Muscle of leg (tissue), 3 donors: ENCODE measurements at regions not wholly inside any gene's neighbourhood (a gene's known extent, or its start where the extent isn't known, plus 50 kb on each side); places are given as distances from the start of the nearest gene placed in this dataset.

Source experiments
- DNase-seq: peaks from one replicate; pipeline ENCODE4 v3.0.0; 2013
- H3K27ac ChIP-seq: one replicate; pipeline ENCODE4 v1.5.1; 2013; ENCODE audit warnings: mild to moderate bottlenecking, low read length, control low read depth
- H3K27me3 ChIP-seq: one replicate; pipeline ENCODE4 v1.6.1; 2013; ENCODE audit warnings: low read length; ENCODE audit not compliant: control insufficient read depth, insufficient read depth
- H3K36me3 ChIP-seq: one replicate; pipeline ENCODE4 v1.6.1; 2013; ENCODE audit warnings: low read length; ENCODE audit not compliant: control insufficient read depth, insufficient read depth
- H3K4me1 ChIP-seq: one replicate; pipeline ENCODE4 v1.6.1; 2013; ENCODE audit warnings: low read length; ENCODE audit not compliant: control insufficient read depth, insufficient read depth
- H3K4me3 ChIP-seq: one replicate; pipeline ENCODE4 v1.5.1; 2013; ENCODE audit warnings: low read length, control low read depth
- H3K9me3 ChIP-seq: replicated peaks from 2 replicates; pipeline ENCODE4 v1.6.1; 2013; ENCODE audit warnings: low read depth, low read length; ENCODE audit not compliant: control insufficient read depth
- WGBS: methylation state at CpG from one replicate; pipeline ENCODE4 v1.1.5; 2013; ENCODE audit warnings: missing lambda C conversion rate; ENCODE audit not compliant: insufficient coverage; 5-methylcytosine and 5-hydroxymethylcytosine counted together

DNA sequence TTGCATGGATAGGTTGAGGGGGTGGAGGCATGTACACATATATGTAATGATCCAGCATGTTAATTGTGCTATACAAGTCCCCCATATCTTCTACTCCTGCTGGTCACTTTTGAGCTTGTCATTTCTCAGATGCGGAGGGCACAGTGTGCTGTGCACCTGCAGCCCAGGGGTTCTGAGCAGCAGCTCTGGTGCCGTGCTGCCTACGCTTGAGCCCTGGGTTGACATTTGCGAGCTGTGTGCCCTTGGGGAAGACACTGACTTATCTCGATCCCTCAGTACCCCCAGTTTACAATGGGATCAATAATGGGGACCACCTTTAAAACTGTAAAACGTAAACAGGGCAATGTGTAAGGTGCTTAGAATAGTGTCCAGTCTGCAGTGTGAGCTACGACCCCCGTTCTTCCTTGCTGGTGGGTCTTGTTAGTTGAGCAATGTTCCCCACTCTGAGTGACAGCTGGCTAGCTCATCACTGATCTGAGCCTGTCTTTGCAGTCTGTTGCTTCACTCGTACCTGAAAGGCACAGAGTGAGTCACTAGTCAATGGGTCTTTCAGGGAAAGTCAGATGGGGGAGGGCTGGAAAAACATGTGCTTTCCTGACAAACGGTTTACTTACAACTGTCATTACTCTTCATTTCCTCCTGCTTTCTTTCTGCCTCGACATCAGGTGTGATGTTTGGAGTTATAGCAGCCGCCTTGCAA, 91.7 kb downstream of the SLC2A10 start:
- Histone ChIP-seq H3K27ac (no peak overlapping the region), H3K4me1 (peaks cover 5% of the 10 kb centered on the region), H3K36me3 (no peaks in the 10 kb centered on the region), H3K9me3 (peaks cover 2% of the 10 kb centered on the region), H3K4me3 (no peak overlapping the region), H3K27me3 (peaks cover 15% of the 10 kb centered on the region)
- 76% methylated on average over 8 of the region's 12 CpGs for WGBS
- no peak for DNase-seq

DNA sequence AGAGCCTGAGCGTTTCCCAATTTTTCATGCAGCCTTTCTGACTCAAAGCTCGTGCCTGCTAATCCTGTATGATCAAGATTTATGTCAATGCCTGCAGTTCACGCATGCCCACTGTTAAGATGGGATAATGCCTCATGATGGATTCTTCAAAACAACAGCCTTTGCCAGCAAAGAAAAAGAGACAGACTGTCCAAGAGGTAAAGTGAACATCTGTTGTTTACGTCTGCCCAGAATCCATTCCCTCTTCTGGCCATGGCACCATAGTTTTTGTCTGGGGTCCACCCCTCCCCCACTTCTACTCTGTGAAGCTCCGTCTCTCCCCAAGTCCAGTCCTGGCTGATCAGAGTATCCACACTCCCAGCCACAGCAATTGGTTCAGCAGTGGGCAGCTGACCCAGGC, 91.9 kb upstream of the EYA2 start:
- Histone ChIP-seq H3K27me3 (peaks cover 13% of the 10 kb centered on the region), H3K4me3 (no peak overlapping the region)
- DNase-seq = no peak

DNA sequence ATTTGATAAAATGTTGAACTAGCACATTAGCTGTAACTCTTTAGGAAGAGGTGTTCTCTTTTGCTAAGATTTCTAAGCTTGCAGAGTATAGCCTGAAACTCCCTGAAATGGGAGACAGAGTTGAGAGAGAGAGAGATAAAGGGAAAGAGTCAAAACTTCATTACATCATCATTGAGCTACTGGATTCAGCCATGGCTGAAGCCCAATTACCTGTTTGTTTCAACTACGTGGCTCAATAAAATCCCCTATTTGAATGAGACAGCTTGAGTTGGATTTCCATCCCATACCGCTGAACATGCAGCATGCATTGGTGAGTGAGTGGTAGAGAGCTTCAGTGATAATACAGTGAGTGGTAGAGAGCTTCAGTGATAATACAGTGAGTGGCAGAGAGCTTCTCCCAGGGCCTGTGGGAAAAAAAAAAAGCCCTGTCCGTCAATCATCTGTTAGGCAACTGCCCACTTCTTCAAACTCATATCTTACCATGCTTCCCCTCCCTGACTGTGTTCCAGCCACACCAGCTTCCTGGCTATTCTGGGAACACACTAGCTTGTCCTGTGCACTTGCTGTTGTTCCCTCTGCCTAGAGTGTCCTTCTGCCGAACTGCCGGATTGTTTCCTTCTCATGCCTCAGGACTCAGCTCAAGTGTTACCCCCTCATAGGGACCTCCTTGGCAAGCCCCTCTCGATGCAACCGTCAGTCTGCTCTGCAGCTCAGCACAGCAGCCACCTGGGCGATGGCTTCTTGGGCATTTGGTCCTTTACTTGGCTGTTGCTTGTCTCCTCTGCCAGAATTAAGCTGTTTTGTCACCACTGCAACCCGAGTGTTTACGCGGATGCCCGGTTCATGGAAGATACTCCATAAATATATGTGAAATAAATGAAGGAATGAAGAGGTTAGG, 91.3 kb upstream of the EYA2 start:
- H3K9me3 ChIP-seq = peaks cover 2% of the 10 kb centered on the region
- H3K4me1 ChIP-seq = peaks cover 4% of the 10 kb centered on the region
- H3K27ac ChIP-seq = no peak overlapping the region
- no peak overlapping the region for H3K4me3 ChIP-seq
- no peak for DNase-seq
- WGBS = 64% methylated on average over 10 of the region's 12 CpGs
- peaks cover 11% of the 10 kb centered on the region for H3K27me3 ChIP-seq
- H3K36me3 ChIP-seq = no peaks in the 10 kb centered on the region

More for the DNA sequence above, 91.9 kb upstream of the EYA2 start:
- Histone ChIP-seq H3K4me1 (peaks cover under 1% of the 10 kb centered on the region), H3K27ac (no peak overlapping the region), H3K9me3 (peaks cover 2% of the 10 kb centered on the region), H3K36me3 (no peaks in the 10 kb centered on the region)
- WGBS = 48% methylated on average over 3 of the region's 5 CpGs

DNA sequence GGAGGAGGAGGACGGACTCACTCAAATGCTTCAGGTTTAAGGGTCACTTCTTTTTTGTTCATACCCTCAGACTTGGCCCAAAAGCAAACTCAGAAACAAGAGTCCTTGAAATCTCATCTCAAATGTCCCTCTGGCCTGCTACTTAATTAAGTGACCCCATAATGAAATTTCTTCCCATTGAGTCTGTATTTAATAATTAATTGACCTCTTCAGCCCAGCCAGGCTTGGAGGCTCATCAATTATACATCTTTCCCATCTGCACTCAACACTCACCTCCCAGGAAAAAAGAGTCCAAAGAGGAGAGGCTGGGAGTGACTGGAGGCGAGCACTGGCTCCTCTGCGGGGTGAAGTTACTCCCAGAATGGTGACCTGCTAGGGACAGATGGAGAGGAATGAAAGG, 90.5 kb upstream of the EYA2 start:
- Histone ChIP-seq H3K27me3 (peaks cover 7% of the 10 kb centered on the region), H3K9me3 (peaks cover 2% of the 10 kb centered on the region), H3K4me3 (no peak overlapping the region), H3K4me1 (peaks cover 4% of the 10 kb centered on the region), H3K36me3 (no peaks in the 10 kb centered on the region), H3K27ac (no peak overlapping the region)
- no CpG with 5 or more reads among the region's 3 CpGs for WGBS
- no peak for DNase-seq

DNA sequence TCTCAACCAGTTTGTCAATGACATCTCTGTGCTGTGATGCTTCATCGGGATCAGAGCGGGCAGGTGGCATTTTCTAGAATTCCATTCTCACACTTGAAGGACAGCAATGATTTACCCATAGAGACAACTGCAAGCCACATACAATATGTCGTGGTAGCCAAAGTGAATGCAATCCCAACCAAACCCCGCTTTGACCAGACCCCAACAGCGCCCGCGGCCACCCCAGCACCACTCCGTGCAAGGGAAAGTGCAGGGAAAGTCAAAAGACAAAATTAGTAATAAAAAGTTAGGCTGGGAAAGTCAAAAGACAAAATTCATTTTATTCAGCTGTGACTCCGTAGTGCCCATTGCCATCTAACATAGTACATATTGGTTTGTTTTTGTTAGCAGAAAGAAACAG, 88.8 kb upstream of the EYA2 start:
- WGBS = 100% methylated on average over 2 of the region's 9 CpGs
- Histone ChIP-seq H3K4me1 (peaks cover 14% of the 10 kb centered on the region), H3K36me3 (no peaks in the 10 kb centered on the region), H3K4me3 (no peak overlapping the region), H3K27me3 (peaks cover 5% of the 10 kb centered on the region), H3K27ac (no peak overlapping the region), H3K9me3 (peaks cover 2% of the 10 kb centered on the region)
- DNase-seq = no peak

DNA sequence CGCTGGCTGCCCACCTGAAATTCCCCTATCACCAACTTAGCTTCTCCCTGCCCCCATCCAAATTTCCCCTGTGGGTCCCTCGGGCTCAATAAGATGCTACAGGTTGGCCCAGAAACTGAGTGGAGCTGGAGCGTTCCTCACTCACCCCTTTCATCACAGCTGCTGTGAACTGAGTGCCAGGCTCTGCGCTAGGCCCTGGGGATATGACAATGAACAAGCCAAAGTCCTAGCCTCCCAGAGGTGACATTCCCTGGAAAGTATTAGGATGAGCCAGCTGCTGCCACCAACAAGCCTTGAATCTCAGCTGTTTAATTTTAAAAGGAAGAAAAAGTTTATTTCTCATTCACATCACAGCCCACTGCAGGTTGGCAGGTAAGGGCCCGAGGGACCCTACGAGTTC, 86.6 kb upstream of the EYA2 start:
- WGBS = 74% methylated on average over 2 of the region's 6 CpGs

DNA sequence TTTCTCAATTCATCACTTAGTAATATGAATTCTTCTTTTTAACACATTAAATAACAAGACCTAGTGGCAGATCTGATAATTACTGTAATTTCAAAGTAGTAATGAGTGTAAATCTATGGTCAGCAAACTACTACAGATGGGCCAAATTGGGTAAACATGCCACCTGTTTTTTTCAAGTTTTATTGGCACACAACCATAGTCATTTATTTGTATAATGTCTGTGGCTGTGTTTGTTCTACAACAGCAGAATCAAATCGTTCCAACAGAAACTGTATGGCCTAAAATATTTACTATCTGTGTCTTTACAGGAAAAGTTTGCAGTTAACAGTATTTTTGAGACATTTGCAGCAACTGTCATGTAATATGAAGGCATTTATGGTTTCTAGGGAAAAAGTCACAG, 86.1 kb upstream of the EYA2 start:
- Histone ChIP-seq H3K4me3 (no peak overlapping the region), H3K27ac (no peak overlapping the region), H3K9me3 (no peaks in the 10 kb centered on the region), H3K4me1 (peaks cover 21% of the 10 kb centered on the region), H3K36me3 (no peaks in the 10 kb centered on the region), H3K27me3 (peaks cover 9% of the 10 kb centered on the region)
- no CpG with 5 or more reads among the region's 1 CpG for WGBS
- no peak for DNase-seq

More for the DNA sequence above, 86.6 kb upstream of the EYA2 start:
- Histone ChIP-seq H3K4me1 (peaks cover 21% of the 10 kb centered on the region), H3K27me3 (peaks cover 9% of the 10 kb centered on the region), H3K27ac (no peak overlapping the region), H3K9me3 (no peaks in the 10 kb centered on the region), H3K4me3 (no peak overlapping the region), H3K36me3 (no peaks in the 10 kb centered on the region)
- DNase-seq = no peak

DNA sequence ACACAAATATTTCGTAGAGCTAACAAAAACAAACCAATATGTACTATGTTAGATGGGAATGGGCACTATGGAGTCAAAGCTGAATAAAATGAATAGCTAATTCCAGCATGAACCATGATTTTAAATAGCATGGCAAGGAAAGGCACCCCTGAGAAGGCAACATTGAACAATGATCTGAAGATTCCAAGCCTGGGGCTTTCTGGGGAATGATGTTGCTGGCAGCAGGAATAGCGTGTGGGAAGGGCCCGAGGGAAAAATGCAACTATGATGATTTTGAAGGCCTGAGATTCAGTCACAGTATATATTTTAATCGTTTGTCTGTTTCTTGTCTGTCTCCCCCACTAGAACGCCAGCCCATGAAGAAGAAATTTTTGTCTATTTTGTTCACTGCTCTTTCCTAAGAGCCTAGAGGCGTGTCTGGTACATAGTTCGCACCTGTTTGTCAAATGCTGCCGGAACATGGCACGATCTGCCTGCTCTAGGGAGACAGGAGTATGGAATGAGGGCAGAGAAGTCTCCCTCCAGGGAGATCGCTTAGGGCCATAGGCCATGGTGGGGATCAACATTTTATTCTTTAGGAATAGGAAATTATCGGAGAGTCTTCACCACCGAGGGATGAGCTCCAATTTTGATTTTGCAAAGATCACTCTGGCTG, 84.8 kb upstream of the EYA2 start:
- no peaks in the 10 kb centered on the region for H3K36me3 ChIP-seq
- WGBS = 75% methylated on average over 7 of the region's 12 CpGs
- peaks cover 21% of the 10 kb centered on the region for H3K4me1 ChIP-seq
- peaks cover 9% of the 10 kb centered on the region for H3K27me3 ChIP-seq
- no peak overlapping the region for H3K4me3 ChIP-seq
- no peaks in the 10 kb centered on the region for H3K9me3 ChIP-seq
- no peak for DNase-seq
- H3K27ac ChIP-seq = no peak overlapping the region

DNA sequence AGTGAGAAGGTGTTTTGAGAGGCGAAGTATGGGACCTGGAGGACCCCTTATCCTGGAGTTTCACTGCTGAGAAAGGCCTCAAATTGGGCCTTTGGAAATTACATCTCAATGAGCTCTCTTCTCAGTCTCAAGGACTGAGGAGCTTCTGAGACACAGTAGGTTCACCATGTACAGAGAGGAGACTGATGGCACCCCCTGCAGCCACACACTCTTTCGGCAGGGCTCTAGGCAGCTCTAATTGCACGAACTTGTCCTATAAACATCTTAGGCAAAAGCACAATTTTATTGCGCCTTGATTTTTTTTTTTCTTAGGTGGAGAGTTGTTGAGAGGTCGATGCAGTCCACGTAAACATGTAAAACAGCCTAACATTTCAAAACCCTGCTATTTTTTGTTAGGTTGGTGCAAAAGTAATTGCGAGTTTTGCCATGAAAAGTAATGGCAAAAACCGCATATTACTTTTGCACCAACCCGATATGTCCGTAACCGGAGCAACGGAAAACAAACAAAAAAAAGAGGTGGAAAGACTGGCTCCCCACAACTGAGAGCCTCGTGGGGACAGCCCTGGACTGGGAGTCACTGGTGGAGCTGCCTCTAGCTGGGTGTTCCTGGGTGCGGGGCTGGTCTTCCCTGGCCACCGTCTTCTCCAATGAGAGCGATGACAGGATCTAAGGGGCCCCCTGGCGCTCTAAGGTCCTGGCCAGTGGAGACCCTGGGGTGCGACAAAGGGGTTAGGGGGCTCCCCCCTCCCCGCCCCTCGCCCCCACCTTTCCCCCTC, 84.0 kb upstream of the EYA2 start:
- Histone ChIP-seq H3K36me3 (no peaks in the 10 kb centered on the region), H3K27ac (no peak overlapping the region), H3K4me3 (no peak overlapping the region), H3K4me1 (peaks cover 21% of the 10 kb centered on the region), H3K27me3 (peaks cover 9% of the 10 kb centered on the region), H3K9me3 (no peaks in the 10 kb centered on the region)
- WGBS = 47% methylated on average over 11 of the region's 20 CpGs
- DNase-seq = peak; percentile 57
